B cell (primary cell): ENCODE measurements at regions not wholly inside any gene's neighbourhood (a gene's known extent, or its start where the extent isn't known, plus 50 kb on each side); places are given as distances from the start of the nearest gene placed in this dataset.

Experiments used
- ATAC-seq: fragments of 200-7000 bp; cut with Tn5 transposase; one replicate; pipeline ENCODE4 v1.10.0; 2021; ENCODE audit warnings: low read depth, mild to moderate bottlenecking, moderate number of reproducible peaks, moderate library complexity
- CTCF ChIA-PET: fragments of 350-600 bp; sonication (Branson Sonifier 250); formaldehyde crosslinking; loops from one replicate; lab custom pipeline; 2021; ENCODE audit warnings: antibody characterized with exemption, inconsistent platforms; lab: Charles Lee
- POLR2A ChIA-PET: fragments of 350-600 bp; sonication (Branson Sonifier 250); formaldehyde crosslinking; loops from one replicate; lab custom pipeline; 2021; ENCODE audit warnings: antibody characterized with exemption; lab: Charles Lee
- DNase-seq: peaks from one replicate; pipeline ENCODE4 v3.0.0; 2013
- H2AFZ ChIP-seq: 2 replicates; pipeline ENCODE4 v1.6.1; 2012; ENCODE audit warnings: mild to moderate bottlenecking, low read depth, low read length; ENCODE audit not compliant: insufficient read depth, poor library complexity, severe bottlenecking
- H3K27ac ChIP-seq, 2 donors: 1 replicate in 1 of 2; 2 replicates in 1 of 2; pipeline ENCODE4 v1.5.1; 2012 to 2013; ENCODE audit warnings: low read length in 2 of 2, mild to moderate bottlenecking in 2 of 2, moderate library complexity in 1 of 2
- H3K27me3 ChIP-seq, 4 experiments: fragments of 200-600 bp in 1 of 4; sonication (generic) in 1 of 4; replicated peaks in 1 of 4; 1 replicate in 2 of 4; 2 replicates in 2 of 4; pipeline versions ENCODE4 v1.6.1 to v1.7.0; 2013 to 2016; ENCODE audit warnings: low read length in 3 of 4, mild to moderate bottlenecking in 2 of 4, mixed read lengths in 1 of 4, moderate library complexity in 1 of 4; ENCODE audit not compliant: insufficient read depth in 4 of 4, control insufficient read depth in 3 of 4; ENCODE audit errors: control extremely low read depth in 1 of 4
- H3K36me3 ChIP-seq, 2 experiments: replicated peaks in 1 of 2; 1 replicate in 1 of 2; 2 replicates in 1 of 2; pipeline versions ENCODE4 v1.6.1 to v1.7.1; 2013; ENCODE audit warnings: low read length in 1 of 2; ENCODE audit not compliant: insufficient read depth in 2 of 2, control insufficient read depth in 1 of 2; ENCODE audit errors: control extremely low read depth in 1 of 2, extremely low read depth in 1 of 2
- H3K4me1 ChIP-seq, 2 donors: fragments of 200-600 bp in 1 of 2; sonication (generic) in 1 of 2; 1 replicate in 1 of 2; 2 replicates in 1 of 2; pipeline versions ENCODE4 v1.5.1 to v1.6.1; 2013 to 2017; ENCODE audit warnings: low read length in 2 of 2; ENCODE audit not compliant: control insufficient read depth in 2 of 2, insufficient read depth in 2 of 2
- H3K4me2 ChIP-seq: replicated peaks from 2 replicates; pipeline ENCODE3; 2012; ENCODE audit warnings: mild to moderate bottlenecking, low read depth, low read length; ENCODE audit not compliant: poor library complexity, severe bottlenecking
- H3K4me3 ChIP-seq, 5 experiments: fragments of 200-600 bp in 1 of 5; sonication (generic) in 1 of 5; 1 replicate in 3 of 5; 2 replicates in 2 of 5; pipeline versions ENCODE4 v1.5.1 to v1.7.0; 2011 to 2016; ENCODE audit warnings: low read length in 4 of 5, mild to moderate bottlenecking in 4 of 5, low read depth in 2 of 5, control low read depth in 1 of 5, moderate library complexity in 1 of 5; ENCODE audit not compliant: insufficient read depth in 1 of 5; ENCODE audit errors: control extremely low read depth in 1 of 5, extremely low read depth in 1 of 5
- H3K79me2 ChIP-seq: fragments of 200-600 bp; sonication (generic); one replicate; pipeline ENCODE4 v1.6.0; 2016; ENCODE audit warnings: low read length; ENCODE audit not compliant: control insufficient read depth, insufficient read depth
- H3K9ac ChIP-seq: fragments of 200-600 bp; sonication (generic); 2 replicates; pipeline ENCODE4 v1.6.1; 2017; ENCODE audit warnings: mild to moderate bottlenecking, low read length, moderate library complexity
- H3K9me3 ChIP-seq, 3 donors: one replicate each; pipeline versions ENCODE4 v1.6.1 to v1.7.1; 2013; ENCODE audit warnings: low read length in 2 of 3; ENCODE audit not compliant: control insufficient read depth in 2 of 3, insufficient read depth in 1 of 3; ENCODE audit errors: control extremely low read depth in 1 of 3
- H4K20me1 ChIP-seq: 2 replicates; pipeline ENCODE4 v1.6.0; 2012; ENCODE audit warnings: mild to moderate bottlenecking, low read length; ENCODE audit not compliant: insufficient read depth, control insufficient read depth, poor library complexity, severe bottlenecking
- H3K27ac Mint-ChIP-seq: one replicate; pipeline ENCODE4 v1.8.0; 2021; ENCODE audit warnings: mixed read lengths
- H3K27me3 Mint-ChIP-seq: one replicate; pipeline ENCODE4 v1.8.0; 2021; ENCODE audit warnings: mixed read lengths
- H3K4me1 Mint-ChIP-seq: one replicate; pipeline ENCODE4 v1.8.0; 2021; ENCODE audit warnings: mixed read lengths
- H3K4me3 Mint-ChIP-seq: one replicate; pipeline ENCODE4 v1.8.0; 2021; ENCODE audit warnings: mixed read lengths
- H3K9me3 Mint-ChIP-seq: one replicate; pipeline ENCODE4 v1.8.0; 2022; ENCODE audit warnings: mixed read lengths; ENCODE audit not compliant: insufficient read depth
- EZH2 ChIP-seq: IDR thresholded peaks from 2 replicates; pipeline ENCODE4 v1.6.1; 2012; ENCODE audit warnings: borderline replicate concordance, low read depth, mild to moderate bottlenecking, moderate library complexity, low read length; ENCODE audit not compliant: insufficient read depth, poor library complexity, severe bottlenecking
- WGBS: methylation state at CpG from one replicate; pipeline ENCODE4 v1.1.5; 2013; ENCODE audit warnings: missing lambda C conversion rate; ENCODE audit not compliant: insufficient coverage; 5-methylcytosine and 5-hydroxymethylcytosine counted together
- intact Hi-C: fragments of 100-400 bp; cut with micrococcal nuclease; formaldehyde crosslinking; loops from one replicate; pipeline ENCODE4 v1.10.0; 2022
- TF ChIP-seq, protein P1 (sequence below): fragments of 200-600 bp; IDR thresholded peaks from one replicate; pipeline ENCODE4 v1.8.0; 2022; ENCODE audit warnings: antibody characterized with exemption, mild to moderate bottlenecking

DNA sequence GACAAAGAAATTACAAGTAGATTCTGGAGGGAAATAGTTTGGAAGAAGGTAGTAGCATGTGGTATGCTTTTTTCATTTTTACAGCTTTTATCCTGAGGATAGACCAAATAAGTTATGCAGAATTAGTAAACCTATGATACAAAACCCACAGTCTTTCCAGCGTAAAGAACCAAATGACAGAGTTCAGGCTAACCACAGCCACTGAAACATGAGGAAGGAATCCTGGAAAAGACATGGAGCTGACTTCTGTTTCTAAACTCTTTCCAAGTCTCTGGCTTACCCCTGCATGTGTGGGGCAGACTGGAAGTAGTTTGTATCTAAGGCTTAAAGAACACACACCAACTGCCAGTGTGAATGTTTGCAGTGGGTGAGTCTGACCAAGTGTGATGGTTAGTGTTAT, 258.4 kb upstream of the TENM4 start:
- Histone ChIP-seq H3K4me3 (no peak overlapping the region), H2AFZ (no peak overlapping the region), H3K27ac (no peak overlapping the region), H3K4me1 (no peaks in the 10 kb centered on the region), H3K9ac (no peak overlapping the region), H3K9me3 (peaks cover 0 to 9% (median 4%) of the 10 kb centered on the region in 3 donors), H3K27me3 (no peaks in the 10 kb centered on the region), H3K36me3 (no peaks in the 10 kb centered on the region), H3K79me2 (no peaks in the 10 kb centered on the region), H4K20me1 (no peaks in the 10 kb centered on the region), H3K4me2 (no peak overlapping the region)
- POLR2A ChIA-PET: no interaction called here
- no peaks in the 10 kb centered on the region for H3K9me3 Mint-ChIP-seq
- no peaks in the 10 kb centered on the region for H3K27me3 Mint-ChIP-seq
- no peak overlapping the region for H3K4me3 Mint-ChIP-seq
- TF ChIP-seq, protein P1, sequence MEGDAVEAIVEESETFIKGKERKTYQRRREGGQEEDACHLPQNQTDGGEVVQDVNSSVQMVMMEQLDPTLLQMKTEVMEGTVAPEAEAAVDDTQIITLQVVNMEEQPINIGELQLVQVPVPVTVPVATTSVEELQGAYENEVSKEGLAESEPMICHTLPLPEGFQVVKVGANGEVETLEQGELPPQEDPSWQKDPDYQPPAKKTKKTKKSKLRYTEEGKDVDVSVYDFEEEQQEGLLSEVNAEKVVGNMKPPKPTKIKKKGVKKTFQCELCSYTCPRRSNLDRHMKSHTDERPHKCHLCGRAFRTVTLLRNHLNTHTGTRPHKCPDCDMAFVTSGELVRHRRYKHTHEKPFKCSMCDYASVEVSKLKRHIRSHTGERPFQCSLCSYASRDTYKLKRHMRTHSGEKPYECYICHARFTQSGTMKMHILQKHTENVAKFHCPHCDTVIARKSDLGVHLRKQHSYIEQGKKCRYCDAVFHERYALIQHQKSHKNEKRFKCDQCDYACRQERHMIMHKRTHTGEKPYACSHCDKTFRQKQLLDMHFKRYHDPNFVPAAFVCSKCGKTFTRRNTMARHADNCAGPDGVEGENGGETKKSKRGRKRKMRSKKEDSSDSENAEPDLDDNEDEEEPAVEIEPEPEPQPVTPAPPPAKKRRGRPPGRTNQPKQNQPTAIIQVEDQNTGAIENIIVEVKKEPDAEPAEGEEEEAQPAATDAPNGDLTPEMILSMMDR: no peak
- no peak for TF ChIP-seq EZH2
- ATAC-seq (no peak), DNase-seq (no peak)
- CTCF ChIA-PET: no interaction called here
- WGBS: no CpG with 5 or more reads among the region's 1 CpG
- intact Hi-C loops: no loop called here
- H3K4me1 Mint-ChIP-seq: no peaks in the 10 kb centered on the region
- no peak overlapping the region for H3K27ac Mint-ChIP-seq

DNA sequence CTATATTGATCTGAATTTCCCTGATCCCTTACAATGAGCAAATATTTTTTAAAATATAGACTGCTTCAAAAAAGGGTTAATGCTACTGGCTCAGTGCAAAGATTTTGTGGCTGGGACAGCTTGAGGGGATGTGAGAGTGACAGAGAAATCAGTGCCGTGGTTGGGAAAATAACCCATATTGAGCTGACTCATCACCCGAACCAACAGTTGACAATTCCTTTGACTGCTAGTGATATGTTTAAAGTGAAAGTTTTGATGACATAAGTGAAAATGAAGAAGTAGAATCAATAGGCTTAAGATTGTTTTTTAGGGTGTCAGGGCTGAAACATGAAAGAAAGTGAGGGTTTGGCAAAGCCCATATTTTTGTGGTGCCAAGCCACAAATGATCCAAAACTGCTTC, 257.1 kb upstream of the TENM4 start:
- Mint-ChIP-seq H3K9me3 (no peaks in the 10 kb centered on the region), H3K4me1 (no peaks in the 10 kb centered on the region), H3K27ac (no peak overlapping the region), H3K27me3 (no peaks in the 10 kb centered on the region), H3K4me3 (no peak overlapping the region)
- no peak overlapping the region for H3K4me3 ChIP-seq
- no peak overlapping the region for H2AFZ ChIP-seq
- no peak for TF ChIP-seq EZH2
- TF ChIP-seq, protein P1: no peak
- DNase-seq (no peak), ATAC-seq (no peak)
- no peaks in the 10 kb centered on the region for H3K27me3 ChIP-seq
- no peaks in the 10 kb centered on the region for H4K20me1 ChIP-seq
- CTCF ChIA-PET: interaction anchor here (1.6 kb wide), 1 partner anchor 9 kb away, joined by 3 read pairs; no protein-coding TSS in a partner anchor
- H3K79me2 ChIP-seq: no peaks in the 10 kb centered on the region
- intact Hi-C loops: no loop called here
- no peak overlapping the region for H3K4me2 ChIP-seq
- no CpG with 5 or more reads among the region's 2 CpGs for WGBS
- POLR2A ChIA-PET: no interaction called here
- no peak overlapping the region for H3K9ac ChIP-seq
- no peak overlapping the region for H3K27ac ChIP-seq
- H3K4me1 ChIP-seq: no peaks in the 10 kb centered on the region
- H3K9me3 ChIP-seq: peaks cover 0 to 9% (median 4%) of the 10 kb centered on the region in 3 donors
- no peaks in the 10 kb centered on the region for H3K36me3 ChIP-seq
